Rectal smooth muscle tissue (tissue), 1 donor: ENCODE measurements at regions not wholly inside any gene's neighbourhood (a gene's known extent, or its start where the extent isn't known, plus 50 kb on each side); places are given as distances from the start of the nearest gene placed in this dataset.
"Not testable (repeated sequence)": the region's sequence is repeated elsewhere in the genome, so short reads cannot be mapped to it uniquely, and the experiment has no call there.

Experiments
- H3K27ac ChIP-seq: one replicate; pipeline ENCODE4 v1.7.0; 2013; ENCODE audit warnings: low read depth, low read length, inconsistent platforms
- H3K27me3 ChIP-seq: one replicate; pipeline ENCODE4 v1.7.0; 2013; ENCODE audit warnings: low read length; ENCODE audit not compliant: control insufficient read depth, insufficient read depth
- H3K36me3 ChIP-seq: one replicate; pipeline ENCODE4 v1.7.0; 2013; ENCODE audit warnings: low read length; ENCODE audit not compliant: control insufficient read depth, insufficient read depth
- H3K4me1 ChIP-seq: one replicate; pipeline ENCODE4 v1.7.0; 2013; ENCODE audit warnings: low read length; ENCODE audit not compliant: control insufficient read depth, insufficient read depth
- H3K4me3 ChIP-seq: one replicate; pipeline ENCODE4 v1.7.0; 2013; ENCODE audit warnings: low read length
- H3K9ac ChIP-seq: one replicate; pipeline ENCODE4 v1.7.0; 2013; ENCODE audit warnings: low read length

DNA sequence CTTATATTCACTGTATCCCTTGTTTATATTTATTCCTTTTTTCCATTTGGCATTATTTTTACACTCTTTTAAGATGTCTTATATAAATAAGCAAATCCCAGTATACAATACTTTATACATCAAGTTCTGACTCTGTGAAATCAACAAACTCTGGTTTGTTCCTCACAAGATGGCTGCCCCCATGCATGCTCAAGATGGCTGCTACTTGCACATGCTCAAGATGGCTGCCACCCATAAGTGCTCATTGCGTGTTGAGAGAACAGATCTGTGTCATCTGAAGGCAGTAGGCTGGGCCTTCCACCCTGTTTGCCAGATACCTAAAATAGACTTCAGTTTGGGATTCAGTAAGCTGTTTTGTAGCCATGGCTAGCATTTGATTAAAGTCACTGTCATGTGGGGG lies 666.2 kb downstream of the TYW1 start:
- no peak overlapping the region for H3K4me3 ChIP-seq
- no peak overlapping the region for H3K9ac ChIP-seq
- H3K27ac ChIP-seq, result no peak overlapping the region

DNA sequence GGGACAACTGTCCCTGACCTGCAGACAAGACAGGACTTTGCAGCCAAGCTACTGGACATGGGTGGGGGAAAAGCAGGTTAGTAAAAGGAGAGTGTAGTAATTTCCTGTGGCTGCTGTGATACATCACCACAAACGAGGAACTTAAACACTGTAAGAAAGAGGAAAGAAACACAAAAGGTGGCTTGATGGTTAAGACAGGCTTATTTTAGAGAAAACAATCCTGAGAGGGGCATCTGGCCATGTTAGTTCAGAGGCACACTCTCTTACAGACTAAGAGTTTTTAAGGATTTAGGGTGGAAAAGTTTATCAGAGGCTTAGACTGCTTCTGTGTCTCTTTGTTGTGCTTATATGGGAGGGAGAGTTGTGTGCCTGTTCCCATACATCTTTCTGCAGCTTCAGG lies 667.0 kb downstream of the TYW1 start:
- Histone ChIP-seq H3K27me3 (no peaks in the 10 kb centered on the region), H3K9ac (no peak overlapping the region), H3K27ac (no peak overlapping the region), H3K36me3 (no peaks in the 10 kb centered on the region), H3K4me3 (no peak overlapping the region), H3K4me1 (no peaks in the 10 kb centered on the region)

More for the DNA sequence above, 666.2 kb downstream of the TYW1 start:
- Histone ChIP-seq H3K27me3 (no peaks in the 10 kb centered on the region), H3K36me3 (no peaks in the 10 kb centered on the region), H3K4me1 (no peaks in the 10 kb centered on the region)

DNA sequence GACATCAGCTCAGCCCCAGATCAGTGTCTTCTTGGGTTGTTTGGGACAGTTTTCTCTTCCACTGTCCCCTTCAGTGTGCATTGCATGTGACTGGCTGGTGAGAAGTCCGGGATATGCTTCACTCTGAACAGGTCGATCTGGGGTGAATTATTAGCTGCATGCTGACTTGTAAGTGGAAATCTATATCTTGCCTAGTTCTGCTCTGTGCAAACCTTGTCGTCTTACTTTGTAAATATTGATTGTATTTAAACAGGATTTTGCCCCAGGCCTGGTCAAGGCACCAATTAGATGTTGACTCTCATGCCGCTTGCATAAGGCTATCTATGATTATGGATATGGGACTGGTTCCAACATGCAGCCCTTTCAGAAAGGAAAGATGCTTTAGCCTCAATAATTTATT lies 669.7 kb downstream of the TYW1 start:
- H3K9ac ChIP-seq, H3K27me3 ChIP-seq, H3K27ac ChIP-seq, H3K4me1 ChIP-seq, H3K36me3 ChIP-seq, H3K4me3 ChIP-seq: not testable (repeated sequence)

DNA sequence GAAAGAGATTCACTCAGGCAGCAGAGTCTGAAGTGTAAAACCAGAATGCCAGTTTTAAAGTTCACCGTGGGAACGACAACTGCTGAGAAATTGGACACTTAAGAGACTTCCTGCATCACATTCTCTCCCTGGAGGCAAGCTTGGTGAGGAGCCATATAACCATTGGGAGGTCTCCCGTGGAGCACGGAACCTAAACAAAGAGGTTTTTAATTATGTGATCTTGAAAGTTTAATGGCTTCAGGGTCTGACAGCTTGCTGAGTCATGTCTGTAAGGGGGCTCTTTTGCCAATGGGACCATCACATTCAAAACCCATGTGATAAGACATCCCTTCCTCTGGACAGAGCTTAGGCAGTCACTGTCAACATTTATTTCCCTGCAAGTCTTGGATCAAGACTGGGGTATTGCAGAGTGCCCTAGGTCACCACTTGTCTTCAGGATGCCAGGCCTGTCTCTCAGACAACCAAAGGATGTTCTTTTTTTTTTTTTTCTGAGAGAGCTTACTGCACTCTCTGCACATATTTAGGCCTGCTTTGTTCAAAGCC lies 674.4 kb downstream of the TYW1 start:
- H3K27ac ChIP-seq, result no peak overlapping the region
- H3K36me3 ChIP-seq, result no peaks in the 10 kb centered on the region
- no peaks in the 10 kb centered on the region for H3K27me3 ChIP-seq
- no peak overlapping the region for H3K9ac ChIP-seq
- H3K4me3 ChIP-seq, result no peak overlapping the region
- no peaks in the 10 kb centered on the region for H3K4me1 ChIP-seq

DNA sequence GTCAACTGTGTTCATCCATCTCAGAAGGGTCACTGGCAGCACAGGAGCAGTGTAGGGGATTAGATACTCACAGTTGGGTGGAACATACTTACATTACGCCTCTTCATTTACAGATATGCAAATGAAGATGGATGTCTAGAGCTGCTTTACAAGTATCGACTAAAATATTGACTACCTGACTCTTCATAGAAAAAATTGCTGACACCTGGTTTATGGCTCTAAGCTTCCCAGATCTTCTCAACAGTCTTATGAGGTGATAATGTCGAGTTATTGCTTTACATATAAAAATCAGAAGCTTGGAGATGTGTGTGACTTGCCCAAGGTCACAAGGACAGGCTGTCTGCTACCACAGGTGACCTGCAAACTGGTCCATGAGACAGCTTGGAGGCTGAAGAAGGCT lies 677.2 kb downstream of the TYW1 start:
- Histone ChIP-seq H3K4me3 (no peak overlapping the region), H3K9ac (no peak overlapping the region), H3K4me1 (no peaks in the 10 kb centered on the region), H3K36me3 (no peaks in the 10 kb centered on the region), H3K27me3 (no peaks in the 10 kb centered on the region), H3K27ac (no peak overlapping the region)

DNA sequence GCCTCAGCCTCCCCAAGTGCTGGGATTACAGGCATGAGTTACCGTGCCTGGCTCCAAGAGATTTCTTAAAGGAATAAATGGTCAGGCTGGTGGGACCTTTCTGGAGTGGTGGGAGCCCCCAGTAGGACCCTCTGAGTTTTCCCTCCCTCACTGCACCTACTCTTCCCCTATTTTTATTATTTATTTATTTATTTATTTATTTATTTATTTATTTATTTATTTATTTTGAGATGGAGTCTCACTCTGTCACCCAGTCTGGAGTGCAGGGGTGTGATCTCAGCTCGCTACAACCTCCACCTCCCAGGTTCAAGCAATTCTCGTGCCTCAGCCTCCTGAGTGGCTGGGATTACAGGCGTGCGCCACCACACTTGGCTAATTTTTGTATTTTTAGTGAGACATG lies 678.2 kb downstream of the TYW1 start:
- not testable (repeated sequence) for H3K36me3 ChIP-seq, H3K4me3 ChIP-seq, H3K27me3 ChIP-seq, H3K27ac ChIP-seq, H3K4me1 ChIP-seq, H3K9ac ChIP-seq

DNA sequence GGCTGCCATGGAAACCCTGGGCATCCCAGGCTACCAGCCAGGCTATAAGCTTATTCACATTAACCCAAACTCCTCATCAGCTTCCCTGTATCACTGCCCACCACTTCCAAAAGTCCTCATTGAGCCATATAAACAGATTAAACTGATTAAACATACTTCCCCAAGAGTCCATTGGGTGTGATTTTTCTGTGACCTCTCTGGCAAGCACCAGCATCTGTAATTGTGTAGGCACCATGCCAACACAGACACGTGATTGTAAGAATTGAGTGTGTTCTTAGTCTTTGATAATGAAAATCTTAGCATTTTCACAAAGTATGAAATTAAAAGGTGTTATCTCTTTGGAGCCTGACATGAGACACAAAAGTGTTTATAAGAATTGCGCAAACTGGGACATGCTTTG lies 679.3 kb downstream of the TYW1 start:
- H3K27ac ChIP-seq, result no peak overlapping the region
- no peak overlapping the region for H3K9ac ChIP-seq
- no peaks in the 10 kb centered on the region for H3K4me1 ChIP-seq
- H3K36me3 ChIP-seq, result no peaks in the 10 kb centered on the region
- no peaks in the 10 kb centered on the region for H3K27me3 ChIP-seq
- H3K4me3 ChIP-seq, result no peak overlapping the region

DNA sequence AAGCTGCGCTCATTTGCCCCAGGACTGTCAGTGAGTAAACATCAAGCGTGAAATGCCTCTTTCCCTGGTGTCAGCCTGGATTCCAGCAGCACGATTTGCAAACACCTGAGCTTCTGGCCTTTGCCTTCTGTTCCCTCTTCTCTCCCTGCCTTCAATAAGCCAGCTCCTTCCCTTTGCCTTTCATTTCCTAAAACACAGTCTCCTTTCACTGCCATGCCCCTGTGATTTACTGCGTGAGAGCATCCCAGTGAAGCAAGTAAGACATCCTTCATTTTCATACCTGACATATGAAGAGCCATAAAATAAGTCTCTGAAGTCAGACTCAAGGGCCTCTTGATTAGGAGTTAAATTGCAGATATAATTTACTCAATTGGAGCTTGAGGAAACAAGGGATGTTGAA lies 681.8 kb downstream of the TYW1 start:
- H3K4me3 ChIP-seq, result no peak overlapping the region
- H3K27me3 ChIP-seq, result no peaks in the 10 kb centered on the region
- H3K4me1 ChIP-seq, result no peaks in the 10 kb centered on the region
- no peaks in the 10 kb centered on the region for H3K36me3 ChIP-seq
- H3K9ac ChIP-seq, result no peak overlapping the region
- H3K27ac ChIP-seq, result no peak overlapping the region

DNA sequence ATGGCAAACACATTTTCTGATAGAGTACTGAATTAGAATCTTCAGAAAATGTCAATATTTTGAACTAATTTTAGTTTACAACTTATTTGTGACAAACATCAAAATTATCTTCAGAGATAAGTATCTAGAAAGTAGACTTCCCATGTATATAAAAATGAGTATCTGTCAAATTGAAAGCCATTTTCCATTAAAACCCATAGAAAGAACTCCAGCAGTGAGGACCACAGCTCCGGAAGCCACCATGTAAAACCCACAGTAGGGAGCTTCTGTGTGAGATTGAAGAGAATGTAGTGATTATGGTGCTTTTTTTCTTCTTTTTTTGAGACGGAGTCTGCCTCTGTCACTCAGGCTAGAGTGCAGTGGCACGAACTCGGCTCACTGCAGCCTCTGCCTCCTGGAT lies 687.0 kb downstream of the TYW1 start:
- H3K9ac ChIP-seq, result no peak overlapping the region
- H3K27me3 ChIP-seq, result no peaks in the 10 kb centered on the region
- no peaks in the 10 kb centered on the region for H3K4me1 ChIP-seq
- no peak overlapping the region for H3K4me3 ChIP-seq
- H3K27ac ChIP-seq, result no peak overlapping the region
- H3K36me3 ChIP-seq, result no peaks in the 10 kb centered on the region

DNA sequence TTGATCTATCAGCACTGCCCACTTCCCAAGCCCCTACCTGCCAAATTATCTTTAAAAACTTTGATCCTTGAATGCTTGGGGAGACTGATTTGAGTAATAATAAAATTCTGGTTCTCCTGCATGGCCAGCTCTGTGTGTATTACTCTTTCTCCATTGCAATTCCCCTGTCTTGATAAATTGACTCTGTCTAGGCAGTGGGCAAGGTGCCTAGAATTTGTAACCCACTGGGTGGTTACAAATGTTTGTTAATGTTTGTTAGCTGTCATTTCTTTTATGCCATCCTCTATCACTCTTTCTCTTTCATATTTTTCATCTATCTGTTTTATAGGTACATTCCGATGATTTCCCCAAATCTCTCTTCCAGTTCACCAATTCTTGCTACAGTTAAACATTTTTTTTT lies 694.1 kb downstream of the TYW1 start:
- H3K4me1 ChIP-seq, result no peaks in the 10 kb centered on the region
- no peak overlapping the region for H3K9ac ChIP-seq
- H3K36me3 ChIP-seq, result no peaks in the 10 kb centered on the region
- H3K27ac ChIP-seq, result no peak overlapping the region
- no peak overlapping the region for H3K4me3 ChIP-seq
- no peaks in the 10 kb centered on the region for H3K27me3 ChIP-seq

DNA sequence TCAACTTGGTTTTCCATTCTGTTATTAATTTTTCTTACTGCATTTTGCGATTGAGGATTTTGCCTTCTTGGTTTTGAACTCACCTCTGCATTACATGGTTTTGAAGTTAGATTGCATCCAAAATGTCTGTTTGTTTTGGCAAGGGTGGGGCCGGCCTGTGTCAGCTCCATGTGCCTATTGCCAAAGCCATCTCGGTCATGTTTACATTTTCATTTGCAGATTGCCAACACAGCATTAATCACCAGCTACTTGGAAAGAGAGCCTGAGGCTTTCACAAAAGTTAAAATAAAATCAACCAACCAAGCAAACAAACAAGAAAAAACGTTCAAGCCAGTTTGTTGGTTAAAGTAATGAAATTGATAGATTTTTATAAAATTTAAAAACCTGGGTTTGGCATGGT lies 695.8 kb downstream of the TYW1 start:
- Histone ChIP-seq H3K4me1 (no peaks in the 10 kb centered on the region), H3K27ac (no peak overlapping the region), H3K36me3 (no peaks in the 10 kb centered on the region), H3K4me3 (no peak overlapping the region), H3K27me3 (no peaks in the 10 kb centered on the region), H3K9ac (no peak overlapping the region)

DNA sequence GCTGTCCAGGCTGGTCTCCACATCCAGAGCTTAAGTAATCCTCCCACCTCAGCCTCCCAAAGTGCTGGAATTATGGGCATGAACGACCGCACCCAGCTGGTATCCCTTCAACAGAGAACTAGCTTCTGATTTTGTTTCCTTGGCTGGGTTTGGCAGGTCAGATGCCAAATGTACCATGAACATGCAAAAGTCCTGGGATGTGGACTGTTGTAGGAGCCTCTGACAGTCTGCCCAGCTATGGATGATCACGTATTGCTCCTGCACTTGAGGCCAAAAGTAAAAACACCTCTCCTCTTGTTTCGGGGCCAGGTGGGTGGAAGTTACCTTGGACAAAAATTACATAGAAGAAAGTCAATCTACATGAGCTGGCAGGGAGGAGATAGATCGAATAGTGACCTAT lies 699.5 kb downstream of the TYW1 start:
- Histone ChIP-seq H3K9ac (no peak overlapping the region), H3K4me3 (no peak overlapping the region), H3K27me3 (no peaks in the 10 kb centered on the region), H3K36me3 (no peaks in the 10 kb centered on the region), H3K4me1 (no peaks in the 10 kb centered on the region), H3K27ac (no peak overlapping the region)

DNA sequence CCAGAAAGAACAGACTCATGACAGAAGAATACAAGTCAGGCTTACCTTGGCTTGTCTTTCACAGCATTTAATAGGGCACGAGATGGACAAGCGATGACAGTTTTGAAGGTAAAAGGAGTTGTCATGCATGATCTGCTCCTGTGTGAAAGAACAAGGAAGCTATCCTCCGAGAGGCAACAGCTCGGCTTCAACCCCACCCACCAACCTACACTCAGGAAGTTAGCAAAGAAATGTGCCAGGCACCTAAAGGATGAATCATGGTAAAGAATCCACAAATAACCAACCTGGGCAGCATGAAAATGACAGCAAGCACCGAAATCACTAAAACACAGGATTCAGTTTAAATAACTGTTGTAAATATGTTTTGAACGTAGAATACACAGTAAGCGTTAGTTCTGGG lies 700.2 kb downstream of the TYW1 start:
- Histone ChIP-seq H3K36me3 (no peaks in the 10 kb centered on the region), H3K27ac (no peak overlapping the region), H3K27me3 (no peaks in the 10 kb centered on the region)

More for the DNA sequence above, 700.2 kb downstream of the TYW1 start:
- Histone ChIP-seq H3K4me3 (no peak overlapping the region), H3K9ac (no peak overlapping the region), H3K4me1 (no peaks in the 10 kb centered on the region)
